Neuron (in vitro differentiated cells): ENCODE measurements at regions not wholly inside any gene's neighbourhood (a gene's known extent, or its start where the extent isn't known, plus 50 kb on each side); places are given as distances from the start of the nearest gene placed in this dataset.

Source experiments
- H2AFZ ChIP-seq: one replicate; pipeline ENCODE4 v1.6.1; 2013; ENCODE audit warnings: low read depth, mild to moderate bottlenecking, inconsistent platforms, low read length, moderate library complexity
- H3K27me3 ChIP-seq: one replicate; pipeline ENCODE4 v1.6.1; 2013; ENCODE audit warnings: low read length; ENCODE audit not compliant: insufficient read depth
- H3K36me3 ChIP-seq: one replicate; pipeline ENCODE4 v1.6.1; 2013; ENCODE audit warnings: low read length; ENCODE audit not compliant: insufficient read depth
- H3K4me1 ChIP-seq: one replicate; pipeline ENCODE4 v1.6.1; 2013; ENCODE audit warnings: low read length; ENCODE audit not compliant: insufficient read depth
- H3K4me3 ChIP-seq: 2 replicates; pipeline ENCODE4 v1.5.1; 2013; ENCODE audit warnings: mild to moderate bottlenecking, low read length, moderate library complexity
- H3K9me3 ChIP-seq: one replicate; pipeline ENCODE4 v1.6.1; 2013; ENCODE audit warnings: low read length

DNA sequence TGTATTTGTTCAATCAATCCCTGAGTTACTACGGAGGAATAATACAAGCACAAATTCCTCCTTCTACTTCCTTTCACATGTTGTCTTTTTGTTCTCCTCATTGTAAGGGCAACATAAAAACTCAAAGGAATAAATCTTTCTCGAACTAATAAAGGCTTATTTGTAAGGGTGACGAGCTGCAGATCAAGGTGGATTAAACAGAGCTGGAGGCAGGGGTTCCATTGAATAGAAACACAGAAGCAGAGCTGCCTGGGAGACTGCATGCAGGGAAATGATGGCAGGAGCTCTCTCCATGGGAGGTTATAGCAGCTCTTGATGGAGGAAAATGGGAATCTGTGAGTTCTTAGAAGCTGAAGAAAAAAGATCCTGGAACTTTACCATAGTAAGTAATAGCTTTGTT lies 160.2 kb downstream of the CYYR1 start:
- peak overlapping the region; percentile 10 for H2AFZ ChIP-seq
- H3K9me3 ChIP-seq, result no peaks in the 10 kb centered on the region
- peaks cover 9% of the 10 kb centered on the region for H3K4me1 ChIP-seq
- no peaks in the 10 kb centered on the region for H3K27me3 ChIP-seq
- H3K4me3 ChIP-seq, result peak overlapping the region; percentile 4
- no peaks in the 10 kb centered on the region for H3K36me3 ChIP-seq

DNA sequence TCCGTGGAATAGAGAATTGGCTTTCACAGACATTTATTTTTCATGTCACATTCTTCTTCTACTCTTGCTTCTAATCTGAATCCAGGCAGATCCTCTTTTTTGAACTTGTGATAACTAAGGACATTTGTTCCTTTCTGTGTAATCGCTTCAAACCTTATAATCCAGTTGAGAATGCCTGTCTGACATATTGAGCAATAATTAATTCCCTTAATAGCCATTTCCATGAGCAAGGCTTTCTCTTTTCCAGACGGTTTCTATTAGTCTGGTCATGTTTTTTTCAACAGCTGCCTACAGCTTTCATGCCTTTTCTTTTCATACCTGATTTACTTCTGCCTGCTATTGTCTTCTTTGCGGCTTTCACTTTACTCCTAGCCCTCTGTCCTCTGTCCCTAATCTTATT lies 163.4 kb downstream of the CYYR1 start:
- Histone ChIP-seq H2AFZ (no peak overlapping the region), H3K4me1 (peaks cover 15% of the 10 kb centered on the region), H3K27me3 (no peaks in the 10 kb centered on the region), H3K4me3 (no peak overlapping the region), H3K36me3 (no peaks in the 10 kb centered on the region), H3K9me3 (no peaks in the 10 kb centered on the region)

DNA sequence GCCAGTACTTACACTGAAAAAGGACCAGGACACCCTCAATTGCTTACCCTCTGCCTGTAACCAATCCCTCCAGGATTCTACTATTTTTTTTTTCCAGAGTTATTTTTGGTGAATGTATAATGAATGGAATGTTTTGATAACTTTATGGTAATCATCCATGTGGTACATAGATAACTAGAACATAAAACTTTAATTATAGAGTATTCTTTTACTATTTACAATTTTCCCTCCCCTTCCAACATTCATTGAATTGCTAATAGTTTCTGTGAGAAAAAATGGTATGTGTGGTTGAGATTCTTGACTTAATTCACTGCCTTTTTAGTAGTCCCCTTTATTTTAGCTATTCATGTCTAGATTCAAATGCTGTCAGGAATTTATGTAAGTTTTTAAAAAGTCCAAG lies 164.6 kb downstream of the CYYR1 start:
- Histone ChIP-seq H3K9me3 (no peaks in the 10 kb centered on the region), H3K4me1 (peaks cover 15% of the 10 kb centered on the region), H3K4me3 (no peak overlapping the region), H3K27me3 (no peaks in the 10 kb centered on the region), H2AFZ (no peak overlapping the region), H3K36me3 (no peaks in the 10 kb centered on the region)

DNA sequence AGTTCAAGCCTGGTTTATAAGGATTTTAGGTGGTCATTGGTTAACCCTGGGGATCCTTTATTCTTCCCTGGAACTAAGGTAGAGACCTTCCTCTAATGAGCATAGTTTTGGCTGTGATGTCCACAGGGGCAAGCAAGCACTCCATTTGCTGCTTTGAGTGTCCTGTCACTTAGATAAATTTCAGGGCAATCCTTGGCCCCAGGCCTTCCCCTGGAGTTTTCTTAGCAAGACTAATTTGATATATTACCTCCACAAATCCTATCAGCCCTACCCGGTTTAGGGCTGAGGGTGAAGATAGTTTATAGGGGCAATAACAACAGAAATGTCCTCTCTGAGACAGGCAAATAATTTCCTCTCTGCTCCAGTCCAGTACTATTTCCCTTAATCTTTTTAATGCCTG lies 166.6 kb downstream of the CYYR1 start:
- Histone ChIP-seq H3K27me3 (no peaks in the 10 kb centered on the region), H3K36me3 (no peaks in the 10 kb centered on the region), H3K4me1 (peaks cover 6% of the 10 kb centered on the region), H3K4me3 (no peak overlapping the region), H3K9me3 (no peaks in the 10 kb centered on the region), H2AFZ (no peak overlapping the region)

DNA sequence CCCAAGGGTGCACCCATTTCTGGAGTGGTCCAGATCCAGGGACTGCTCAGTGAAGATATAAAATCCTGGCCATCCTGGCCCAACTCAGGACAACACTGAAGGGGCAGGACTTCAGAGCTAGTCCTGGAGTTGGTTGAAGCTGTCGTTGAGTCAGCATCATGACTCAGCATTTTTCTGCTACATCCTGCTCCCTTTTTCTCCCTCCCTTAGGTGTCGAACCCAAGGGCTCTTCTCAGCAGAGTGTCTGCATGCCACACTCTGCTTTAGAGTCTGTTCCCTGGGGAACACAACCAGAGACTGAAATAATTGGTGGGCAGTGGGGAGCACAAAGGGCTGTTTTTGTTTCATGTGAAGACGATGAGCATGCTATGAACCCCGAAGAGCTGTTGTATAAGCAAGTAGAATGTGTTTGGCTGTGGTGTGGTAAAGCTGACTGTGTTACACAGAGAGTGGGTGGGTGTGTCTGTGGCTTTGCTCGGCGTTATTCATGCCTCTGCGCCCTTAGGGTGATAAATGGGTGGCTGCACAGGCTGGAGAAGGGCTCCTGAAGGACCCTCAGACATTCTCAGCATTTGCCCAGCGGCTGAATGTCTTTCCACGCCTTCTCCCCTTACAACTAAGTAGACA lies 167.2 kb downstream of the CYYR1 start:
- H3K36me3 ChIP-seq, result no peaks in the 10 kb centered on the region
- peaks cover 6% of the 10 kb centered on the region for H3K4me1 ChIP-seq
- H3K27me3 ChIP-seq, result no peaks in the 10 kb centered on the region
- no peak overlapping the region for H2AFZ ChIP-seq
- H3K9me3 ChIP-seq, result no peaks in the 10 kb centered on the region
- no peak overlapping the region for H3K4me3 ChIP-seq

DNA sequence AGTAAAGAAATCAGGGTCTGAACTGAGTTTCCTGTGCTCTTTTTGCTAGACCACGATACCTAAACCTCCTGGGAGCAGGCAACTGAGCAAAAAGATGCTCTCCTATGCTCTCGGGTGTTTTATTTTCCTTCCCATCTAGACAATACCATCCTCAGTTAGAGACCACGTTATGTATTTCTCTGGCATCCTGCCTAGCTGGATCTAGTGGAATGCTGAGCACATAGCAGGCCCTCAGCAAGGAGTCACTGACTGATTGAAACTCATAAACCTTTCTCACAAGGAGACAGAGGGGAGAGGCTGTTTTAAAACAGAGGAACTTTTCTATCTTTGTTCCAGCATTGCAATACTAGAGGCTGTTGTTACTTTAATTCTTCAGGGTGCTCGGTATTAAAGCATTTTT lies 168.0 kb downstream of the CYYR1 start:
- no peaks in the 10 kb centered on the region for H3K9me3 ChIP-seq
- peaks cover 6% of the 10 kb centered on the region for H3K4me1 ChIP-seq
- H2AFZ ChIP-seq, result no peak overlapping the region
- H3K4me3 ChIP-seq, result no peak overlapping the region
- no peaks in the 10 kb centered on the region for H3K27me3 ChIP-seq
- no peaks in the 10 kb centered on the region for H3K36me3 ChIP-seq

DNA sequence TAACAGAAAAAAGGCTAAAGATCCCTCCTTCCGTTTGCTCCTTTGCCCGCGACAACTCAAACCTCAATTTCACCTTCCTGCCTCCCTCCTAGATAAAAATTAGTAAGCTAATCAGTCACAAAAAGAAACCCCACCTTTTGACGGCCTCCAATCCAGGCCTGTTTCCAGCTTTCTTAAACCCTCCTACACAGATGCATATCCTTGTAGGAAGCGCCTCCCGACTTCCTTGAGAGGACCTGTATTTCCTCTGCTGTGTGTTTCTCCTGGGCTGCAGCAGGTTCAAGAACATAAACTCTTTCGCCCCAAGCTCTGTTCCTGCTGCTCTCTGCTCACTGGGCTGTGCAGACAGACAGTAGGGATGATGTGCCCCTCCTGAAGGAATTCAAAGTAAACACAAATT lies 168.8 kb downstream of the CYYR1 start:
- Histone ChIP-seq H3K4me3 (no peak overlapping the region), H3K36me3 (no peaks in the 10 kb centered on the region), H2AFZ (no peak overlapping the region), H3K4me1 (peaks cover 6% of the 10 kb centered on the region), H3K9me3 (no peaks in the 10 kb centered on the region), H3K27me3 (no peaks in the 10 kb centered on the region)

DNA sequence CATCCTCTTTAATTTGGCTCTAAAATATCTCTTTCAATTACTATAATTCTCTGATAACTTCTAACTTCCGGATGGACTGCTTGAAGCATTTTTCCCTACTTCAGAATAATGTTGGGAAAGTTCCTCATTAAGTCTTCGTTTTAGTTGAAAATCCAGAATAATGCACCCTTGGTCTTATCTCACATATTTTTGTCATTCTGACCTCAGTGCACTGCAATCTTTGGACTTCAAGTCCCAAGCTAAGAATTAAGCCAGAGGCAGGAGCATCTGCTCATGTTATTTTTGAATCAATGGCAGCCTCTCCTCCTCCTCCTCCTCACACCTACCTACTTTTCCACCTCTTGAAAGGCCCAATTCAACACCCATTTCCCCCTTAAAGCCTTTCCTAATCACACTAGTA lies 169.8 kb downstream of the CYYR1 start:
- no peaks in the 10 kb centered on the region for H3K9me3 ChIP-seq
- no peak overlapping the region for H2AFZ ChIP-seq
- H3K4me3 ChIP-seq, result no peak overlapping the region
- H3K36me3 ChIP-seq, result no peaks in the 10 kb centered on the region
- peaks cover 6% of the 10 kb centered on the region for H3K4me1 ChIP-seq
- no peaks in the 10 kb centered on the region for H3K27me3 ChIP-seq

DNA sequence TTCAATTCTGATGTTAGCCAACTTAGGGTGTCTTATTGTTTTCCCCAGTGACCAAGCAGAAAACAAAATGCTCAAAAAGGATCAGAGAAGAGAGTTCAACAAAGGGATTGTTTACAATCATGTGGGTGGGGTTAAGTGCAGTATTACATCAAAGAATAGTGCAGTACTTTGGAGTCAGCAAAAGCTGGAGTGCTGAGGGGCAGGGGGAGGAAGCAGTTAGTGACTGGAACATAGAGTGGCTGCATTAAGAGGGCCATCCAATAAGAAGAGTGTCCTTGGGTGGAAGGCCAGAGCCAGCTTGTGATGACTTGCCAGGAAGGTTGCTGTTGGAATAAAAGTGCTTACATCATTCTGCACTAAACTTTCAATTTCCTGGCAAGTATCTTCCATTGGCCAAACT lies 175.5 kb downstream of the CYYR1 start:
- Histone ChIP-seq H2AFZ (no peak overlapping the region), H3K36me3 (no peaks in the 10 kb centered on the region), H3K4me3 (no peak overlapping the region), H3K4me1 (no peaks in the 10 kb centered on the region), H3K27me3 (no peaks in the 10 kb centered on the region), H3K9me3 (no peaks in the 10 kb centered on the region)

DNA sequence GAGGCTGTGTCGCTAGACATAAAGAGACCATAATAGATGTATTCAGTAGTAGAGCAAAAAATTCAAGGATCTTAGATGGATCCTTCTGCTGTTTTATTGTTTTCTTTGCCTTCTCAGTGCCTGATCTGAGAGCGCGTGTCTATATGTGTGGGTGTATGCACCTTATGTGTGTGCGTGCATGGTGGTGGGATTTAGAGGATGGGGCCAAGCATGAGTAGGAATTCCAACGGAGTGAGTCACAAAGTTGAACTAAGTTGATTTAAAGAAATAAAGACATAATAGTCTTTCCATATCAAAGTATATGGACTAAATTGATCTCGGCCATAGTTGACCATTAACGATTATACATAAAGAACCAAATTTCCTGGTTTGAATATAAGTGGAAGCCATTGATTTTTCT lies 178.7 kb downstream of the CYYR1 start:
- no peak overlapping the region for H3K4me3 ChIP-seq
- no peaks in the 10 kb centered on the region for H3K36me3 ChIP-seq
- no peak overlapping the region for H2AFZ ChIP-seq
- no peaks in the 10 kb centered on the region for H3K9me3 ChIP-seq
- H3K27me3 ChIP-seq, result no peaks in the 10 kb centered on the region
- no peaks in the 10 kb centered on the region for H3K4me1 ChIP-seq

DNA sequence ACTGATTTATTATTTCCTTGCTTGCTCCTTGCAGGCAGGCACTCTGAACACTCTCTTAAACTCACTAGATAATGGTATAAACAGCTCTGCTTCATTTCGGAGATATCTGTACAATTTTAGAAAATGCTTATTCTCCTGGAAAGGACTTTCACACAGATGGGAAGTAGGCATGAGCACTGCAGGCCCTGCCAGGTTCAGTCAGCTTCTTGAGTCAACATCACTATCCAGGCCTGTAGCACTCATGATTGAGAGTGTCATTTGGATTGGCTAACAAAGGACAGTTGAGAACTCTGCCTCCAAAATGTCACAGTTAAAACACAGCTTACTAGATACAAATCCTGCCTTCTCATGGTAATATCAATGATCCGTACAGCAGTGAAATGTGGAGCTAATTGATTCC lies 181.9 kb downstream of the CYYR1 start:
- no peaks in the 10 kb centered on the region for H3K27me3 ChIP-seq
- no peaks in the 10 kb centered on the region for H3K36me3 ChIP-seq
- no peaks in the 10 kb centered on the region for H3K4me1 ChIP-seq
- H3K4me3 ChIP-seq, result no peak overlapping the region
- H3K9me3 ChIP-seq, result no peaks in the 10 kb centered on the region
- no peak overlapping the region for H2AFZ ChIP-seq

DNA sequence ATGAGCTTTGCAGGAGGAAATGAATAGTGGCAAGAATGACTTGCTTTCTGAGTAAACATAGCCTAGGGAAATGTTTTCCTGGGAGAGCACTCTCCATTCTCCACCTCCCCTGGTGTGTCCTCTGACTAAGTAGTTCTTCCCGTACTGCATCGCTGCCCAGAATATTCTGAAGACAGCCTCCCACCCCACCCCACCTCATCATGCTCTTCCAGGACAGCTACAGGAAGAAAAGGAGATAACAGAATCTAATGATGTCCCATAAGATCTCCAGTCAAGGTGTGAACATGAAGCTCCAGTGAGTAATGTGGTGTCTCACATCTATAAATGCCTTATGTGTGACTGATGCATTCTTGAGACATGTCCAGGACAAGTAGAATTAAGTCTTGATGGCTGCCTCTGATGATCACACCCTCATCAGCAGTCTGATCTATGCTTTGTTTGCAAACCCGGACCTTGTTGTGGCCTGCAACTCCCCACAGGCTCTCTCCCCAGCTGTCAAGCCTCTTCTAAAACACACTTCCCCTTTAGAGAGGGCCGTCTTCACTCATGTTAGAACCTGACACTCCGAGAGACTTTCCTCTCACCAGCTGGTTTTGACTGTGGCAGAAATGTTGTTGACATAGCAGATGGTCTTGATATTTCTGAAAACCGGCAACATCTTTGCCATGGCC lies 183.0 kb downstream of the CYYR1 start:
- H3K36me3 ChIP-seq, result no peaks in the 10 kb centered on the region
- H3K4me1 ChIP-seq, result no peaks in the 10 kb centered on the region
- H3K27me3 ChIP-seq, result no peaks in the 10 kb centered on the region
- no peak overlapping the region for H3K4me3 ChIP-seq
- H2AFZ ChIP-seq, result no peak overlapping the region
- H3K9me3 ChIP-seq, result no peaks in the 10 kb centered on the region

DNA sequence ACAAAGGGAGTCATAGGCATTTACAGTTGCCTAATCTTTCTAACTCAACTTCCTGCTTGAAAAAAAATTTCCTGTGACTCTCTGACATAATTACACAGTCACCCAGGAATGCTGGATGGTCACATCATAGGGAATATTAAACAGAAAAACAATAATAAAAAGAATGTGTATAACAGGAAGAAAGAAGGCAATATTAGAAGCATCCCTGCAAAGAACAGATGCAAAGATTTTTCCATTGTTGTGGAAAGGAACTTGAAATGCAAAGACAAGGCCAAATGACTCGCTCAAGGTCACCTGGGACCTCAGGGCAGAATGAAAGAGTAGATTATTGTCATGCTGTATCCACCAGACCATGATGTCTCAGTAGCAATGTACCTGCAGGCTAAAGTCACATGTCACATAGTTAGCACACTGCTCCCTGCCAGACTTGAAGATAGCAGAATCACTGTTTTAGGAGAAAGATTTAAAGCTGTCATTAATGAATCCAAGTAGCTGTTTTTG lies 184.3 kb downstream of the CYYR1 start:
- no peaks in the 10 kb centered on the region for H3K36me3 ChIP-seq
- no peak overlapping the region for H2AFZ ChIP-seq
- H3K4me3 ChIP-seq, result no peak overlapping the region
- H3K9me3 ChIP-seq, result no peaks in the 10 kb centered on the region
- H3K4me1 ChIP-seq, result no peaks in the 10 kb centered on the region
- no peaks in the 10 kb centered on the region for H3K27me3 ChIP-seq

DNA sequence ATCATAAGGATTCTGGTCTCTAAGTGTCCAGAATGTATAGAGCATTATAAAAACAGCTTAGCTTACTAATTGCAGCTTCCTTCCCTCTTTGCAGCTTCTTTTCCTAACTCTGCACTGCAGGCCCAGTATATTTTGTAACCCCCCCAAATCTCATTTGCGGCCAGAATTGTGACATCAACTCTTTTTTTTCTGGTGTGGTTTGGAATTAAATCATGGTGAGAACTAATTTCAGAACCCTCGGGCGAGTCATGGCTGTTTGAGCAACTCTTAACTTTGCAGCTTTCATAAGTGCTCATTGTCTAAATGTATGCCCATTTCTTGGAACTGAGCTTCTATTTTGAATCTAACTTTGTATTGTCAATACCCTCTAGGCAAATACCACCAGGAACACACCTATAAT lies 187.4 kb downstream of the CYYR1 start:
- Histone ChIP-seq H3K4me3 (no peak overlapping the region), H3K27me3 (no peaks in the 10 kb centered on the region), H2AFZ (no peak overlapping the region), H3K36me3 (no peaks in the 10 kb centered on the region), H3K4me1 (no peaks in the 10 kb centered on the region), H3K9me3 (no peaks in the 10 kb centered on the region)
